ENCODE measurements at regions not wholly inside any gene's neighbourhood (a gene's known extent, or its start where the extent isn't known, plus 50 kb on each side); places are given as distances from the start of the nearest gene placed in this dataset.

- TF ChIP-seq, protein P1, sequence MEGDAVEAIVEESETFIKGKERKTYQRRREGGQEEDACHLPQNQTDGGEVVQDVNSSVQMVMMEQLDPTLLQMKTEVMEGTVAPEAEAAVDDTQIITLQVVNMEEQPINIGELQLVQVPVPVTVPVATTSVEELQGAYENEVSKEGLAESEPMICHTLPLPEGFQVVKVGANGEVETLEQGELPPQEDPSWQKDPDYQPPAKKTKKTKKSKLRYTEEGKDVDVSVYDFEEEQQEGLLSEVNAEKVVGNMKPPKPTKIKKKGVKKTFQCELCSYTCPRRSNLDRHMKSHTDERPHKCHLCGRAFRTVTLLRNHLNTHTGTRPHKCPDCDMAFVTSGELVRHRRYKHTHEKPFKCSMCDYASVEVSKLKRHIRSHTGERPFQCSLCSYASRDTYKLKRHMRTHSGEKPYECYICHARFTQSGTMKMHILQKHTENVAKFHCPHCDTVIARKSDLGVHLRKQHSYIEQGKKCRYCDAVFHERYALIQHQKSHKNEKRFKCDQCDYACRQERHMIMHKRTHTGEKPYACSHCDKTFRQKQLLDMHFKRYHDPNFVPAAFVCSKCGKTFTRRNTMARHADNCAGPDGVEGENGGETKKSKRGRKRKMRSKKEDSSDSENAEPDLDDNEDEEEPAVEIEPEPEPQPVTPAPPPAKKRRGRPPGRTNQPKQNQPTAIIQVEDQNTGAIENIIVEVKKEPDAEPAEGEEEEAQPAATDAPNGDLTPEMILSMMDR (IDR thresholded peaks at IDR 0.05; ENCODE audit: insufficient read depth, low read length, poor library complexity, severe bottlenecking) = no peak
- TF ChIP-seq EZH2phosphoT487 (conservative IDR thresholded peaks at IDR 0.05; ENCODE audit: low read length) = no peak
Observed at GRCh38 chr2:103804013-103804412, 1042.2 kb downstream of the TMEM182 start.
